HG02840 (cell line): ENCODE measurements at regions not wholly inside any gene's neighbourhood (a gene's known extent, or its start where the extent isn't known, plus 50 kb on each side); places are given as distances from the start of the nearest gene placed in this dataset.

Experiments used
- ATAC-seq: cut with Tn5 transposase; IDR thresholded peaks from one replicate; pipeline ENCODE4 v1.9.1; 2021; ENCODE audit warnings: mild to moderate bottlenecking, moderate library complexity, moderate number of reproducible peaks; ENCODE audit not compliant: unreplicated experiment, low FRiP score

DNA sequence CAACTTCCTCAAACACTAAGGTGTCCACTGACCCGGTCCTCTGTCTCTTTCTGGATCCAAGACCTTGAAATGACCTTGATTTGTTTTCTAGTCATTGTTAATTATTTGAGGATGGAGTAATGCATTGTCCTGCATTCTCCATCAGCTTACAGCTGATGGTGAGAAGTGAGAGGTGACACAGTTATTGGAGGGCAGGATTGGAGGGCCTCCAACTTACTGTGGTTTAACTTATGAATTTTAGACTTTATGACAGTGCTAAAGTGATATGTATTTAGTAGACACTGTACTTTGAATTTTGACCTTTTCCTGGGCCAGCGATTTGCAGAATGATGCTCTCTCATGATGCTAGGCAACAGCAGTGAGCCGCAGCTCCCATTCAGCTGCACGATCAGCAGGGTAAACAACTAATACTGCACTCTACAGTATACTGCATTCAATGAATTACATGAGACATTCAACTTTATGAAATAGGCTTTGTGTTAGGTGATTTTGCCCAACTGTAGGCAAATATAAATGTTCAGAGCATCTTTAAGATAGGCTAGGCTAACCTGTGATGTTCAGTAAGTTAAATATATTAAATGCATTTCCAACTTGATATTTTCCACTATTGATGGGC, 200.0 kb upstream of the MEX3C start:
- no peak for ATAC-seq

DNA sequence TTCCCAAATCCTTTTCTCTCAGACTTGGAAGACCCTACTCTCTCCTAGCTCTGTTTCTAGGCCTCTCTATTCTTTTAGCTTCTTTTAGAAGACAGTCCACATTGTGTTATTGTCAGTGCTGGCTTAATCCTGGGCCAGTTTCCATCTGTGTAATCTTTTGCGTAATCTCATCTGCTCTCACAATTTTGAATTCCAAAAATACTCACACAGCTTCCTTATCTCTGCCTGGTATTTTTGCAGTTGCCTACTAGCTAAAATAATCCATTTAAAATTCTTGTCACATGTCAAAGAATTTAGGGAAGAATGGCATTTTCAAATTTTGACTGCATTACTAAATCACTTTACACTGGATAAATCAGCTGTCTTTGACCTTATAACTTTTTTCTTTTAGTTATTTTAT, 200.6 kb upstream of the MEX3C start:
- ATAC-seq: no peak

DNA sequence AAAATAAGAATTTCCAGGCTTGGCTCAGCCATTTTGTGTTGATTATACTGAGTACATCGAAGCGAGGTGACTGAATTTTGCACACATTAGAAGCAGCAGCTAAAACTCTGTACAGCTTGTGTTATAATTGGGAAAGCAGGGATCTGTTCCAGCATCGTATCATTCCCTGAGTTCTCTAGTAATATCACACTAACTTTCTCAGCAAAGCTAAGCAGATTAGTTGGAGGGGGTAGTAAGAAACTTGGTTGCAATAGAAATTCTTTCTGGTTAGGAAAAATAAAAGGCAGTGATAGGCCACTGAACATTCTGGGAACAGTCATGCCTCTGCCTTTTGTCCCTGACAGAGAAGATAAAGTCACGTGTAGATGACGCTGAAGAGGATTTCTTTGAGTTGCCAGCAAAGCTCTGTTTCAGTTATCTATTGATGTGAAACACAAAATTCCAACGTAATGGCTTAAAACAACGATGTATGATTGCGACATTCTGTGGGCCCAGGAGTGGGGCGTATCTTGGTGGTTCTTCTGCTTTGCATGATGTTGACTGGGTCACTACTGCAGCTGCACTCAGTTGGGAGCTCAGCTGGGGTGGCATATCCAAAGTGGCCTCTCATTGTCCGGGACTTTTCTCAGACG, 202.1 kb upstream of the MEX3C start:
- ATAC-seq: no peak

DNA sequence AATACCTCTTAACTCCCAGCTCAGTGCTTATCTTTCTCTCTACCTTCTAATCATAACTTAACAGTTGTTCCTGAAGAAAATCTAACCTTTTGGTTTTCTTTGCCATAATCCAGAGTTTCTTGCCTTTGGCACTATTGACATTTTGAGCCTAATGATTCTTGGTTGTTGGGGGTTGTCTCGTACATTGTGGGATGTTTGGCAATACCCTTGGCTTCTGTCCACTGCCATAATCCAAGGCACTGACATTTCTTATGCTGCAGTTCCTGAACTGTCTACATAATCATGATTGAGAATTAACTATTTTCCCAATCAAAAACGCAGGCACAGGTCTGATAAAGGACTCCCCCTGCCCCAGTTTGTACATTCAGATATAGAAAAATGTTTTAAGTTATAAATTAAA, 203.2 kb upstream of the MEX3C start:
- no peak for ATAC-seq

DNA sequence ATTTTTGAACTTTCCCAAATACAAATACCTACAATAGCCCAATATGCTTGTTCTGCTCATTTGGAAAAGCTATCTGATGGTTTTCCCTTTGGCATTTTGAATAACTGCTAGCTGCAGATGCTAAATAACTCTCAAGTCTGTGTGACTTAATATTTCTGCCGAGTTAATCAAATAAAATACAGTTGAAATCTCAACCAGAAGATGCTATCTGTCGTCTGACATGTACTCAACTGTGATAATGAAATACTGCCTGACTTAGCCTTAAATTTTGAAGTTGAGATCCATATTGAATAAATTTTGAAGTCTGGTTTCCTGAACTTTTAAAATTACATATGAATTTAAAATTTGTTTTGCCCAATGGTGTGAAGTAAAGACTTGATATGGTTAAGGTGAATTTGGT, 204.4 kb upstream of the MEX3C start:
- ATAC-seq: no peak

DNA sequence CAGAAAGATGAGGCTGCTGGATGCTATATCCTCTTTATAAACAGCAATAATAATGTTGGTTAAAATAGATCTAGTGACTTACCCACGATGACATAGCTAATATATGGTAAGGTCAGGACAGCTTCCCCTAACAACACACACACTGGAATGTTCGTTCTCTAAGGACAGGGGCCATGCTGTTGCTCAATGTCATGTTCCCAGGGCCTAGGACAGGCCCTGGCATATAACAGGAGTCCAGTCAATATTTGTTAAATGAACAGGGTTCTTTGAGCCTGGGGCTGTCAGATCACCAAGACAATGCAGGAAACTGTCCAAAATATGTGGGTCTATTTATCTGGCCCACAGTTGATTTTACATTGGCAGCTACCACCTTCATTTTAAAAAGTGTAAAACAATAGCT, 207.1 kb upstream of the MEX3C start:
- ATAC-seq: no peak

DNA sequence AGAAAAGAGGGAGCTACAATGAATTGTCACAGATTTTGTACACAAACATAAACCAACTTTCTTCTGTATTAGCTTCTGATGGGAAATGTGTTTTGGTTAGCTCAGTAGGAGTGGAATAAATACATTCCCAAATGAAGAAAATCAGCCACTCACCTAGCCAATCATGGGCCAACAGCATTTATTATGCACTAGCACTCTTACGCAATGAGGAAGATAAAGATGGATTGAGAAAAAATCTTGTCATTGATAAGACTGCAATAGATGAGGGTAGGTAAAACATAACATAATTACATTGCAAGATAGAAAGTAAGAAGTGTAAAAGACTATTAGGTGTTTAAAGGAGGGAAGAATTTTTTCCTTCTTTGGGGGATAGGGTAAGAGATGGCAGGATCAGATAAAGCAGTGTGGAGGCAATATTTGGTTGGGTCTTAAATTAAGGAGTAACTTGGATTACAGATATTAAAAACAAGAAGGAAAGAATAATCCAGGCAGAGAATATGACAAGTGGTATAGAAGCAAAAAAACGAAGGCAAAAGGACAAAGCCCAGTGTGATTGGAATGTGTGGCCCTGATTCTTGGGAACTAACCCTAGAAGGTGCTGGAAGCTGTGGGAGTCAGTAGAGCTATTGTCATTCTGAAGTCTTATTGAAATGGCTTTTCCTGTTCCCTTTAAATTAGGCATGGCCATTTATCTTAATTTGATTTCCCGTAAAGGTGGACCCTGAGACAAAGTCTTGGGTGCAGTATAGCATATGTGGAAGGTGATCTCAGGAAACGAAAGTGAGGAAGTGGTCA, 208.4 kb upstream of the MEX3C start:
- ATAC-seq: no peak

DNA sequence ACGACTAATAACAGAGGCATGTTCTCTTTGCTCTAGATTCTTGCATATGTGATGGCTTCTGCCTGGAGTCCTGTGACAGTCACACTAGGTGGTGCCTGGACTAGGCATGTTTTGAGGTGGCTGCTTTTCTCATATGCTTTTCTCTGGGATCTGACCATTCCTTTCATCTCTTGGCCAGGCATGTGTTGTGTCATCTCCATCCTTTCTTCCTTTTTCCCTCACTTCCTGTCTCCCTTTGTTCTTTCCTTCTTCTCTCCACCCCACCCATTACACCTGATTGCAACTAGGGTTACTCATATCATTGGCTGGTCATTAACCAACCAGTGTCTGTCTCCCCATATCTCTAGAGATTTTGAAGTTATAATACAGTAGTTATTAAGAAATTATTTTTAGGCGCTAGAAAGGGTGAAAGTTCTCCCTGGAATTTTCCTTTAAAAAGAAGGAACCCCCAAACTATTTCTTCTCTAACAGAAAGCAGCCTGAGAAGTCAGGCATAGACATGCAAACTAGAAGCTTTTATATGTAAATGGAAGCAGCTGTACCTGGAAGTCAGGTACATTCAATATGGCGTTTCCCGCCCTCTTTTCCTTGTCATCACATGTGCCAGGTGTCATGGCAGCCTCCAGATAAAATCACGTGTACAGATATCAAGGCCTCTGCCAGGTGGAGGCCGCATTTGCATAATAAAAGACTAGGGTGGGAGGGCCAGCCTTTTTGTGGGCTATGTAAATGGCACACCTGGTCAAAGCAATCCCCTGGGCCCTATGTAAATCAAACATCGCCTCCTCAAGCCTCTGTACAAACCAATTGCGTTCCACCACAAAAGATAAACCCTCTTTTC, 220.4 kb upstream of the MEX3C start:
- ATAC-seq: no peak

DNA sequence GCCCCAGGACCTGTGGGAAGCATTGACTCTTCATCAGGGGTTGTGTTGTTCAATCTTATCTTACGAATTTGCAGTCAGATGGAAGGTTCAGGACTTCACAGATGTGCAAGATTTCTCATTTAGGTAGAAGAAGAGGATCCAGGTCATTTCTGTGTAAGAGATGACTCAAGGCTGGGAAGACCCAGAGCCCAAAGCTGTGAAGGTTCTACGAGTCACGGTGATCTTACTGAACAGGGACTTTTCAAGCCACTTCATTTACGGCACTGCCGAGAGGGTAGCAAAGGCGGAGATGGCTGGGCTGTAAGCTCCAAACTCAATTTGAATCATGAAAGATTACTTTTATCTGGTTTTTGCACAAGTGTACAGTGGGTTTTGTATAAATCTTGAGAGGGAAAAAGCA, 228.0 kb upstream of the MEX3C start:
- ATAC-seq: no peak

DNA sequence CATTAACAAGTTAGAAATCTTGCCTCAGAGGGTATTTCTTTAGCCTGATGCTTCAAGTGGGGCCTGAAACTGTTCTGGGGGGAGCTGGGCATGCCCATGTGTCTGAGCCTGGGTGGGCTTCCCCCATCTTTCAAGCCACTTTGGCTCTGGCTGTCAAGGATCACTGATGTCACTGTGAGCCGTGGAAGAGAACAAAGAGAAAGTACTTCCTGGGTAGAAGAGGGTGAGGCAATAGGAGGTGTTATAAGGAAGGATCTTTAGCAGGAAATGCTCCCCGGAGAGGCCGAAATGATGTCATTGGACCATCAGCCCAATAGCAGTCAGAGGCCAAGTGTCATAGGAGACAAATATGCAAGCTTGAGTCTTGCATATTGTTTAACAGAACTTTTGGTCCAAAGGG, 228.4 kb upstream of the MEX3C start:
- no peak for ATAC-seq

DNA sequence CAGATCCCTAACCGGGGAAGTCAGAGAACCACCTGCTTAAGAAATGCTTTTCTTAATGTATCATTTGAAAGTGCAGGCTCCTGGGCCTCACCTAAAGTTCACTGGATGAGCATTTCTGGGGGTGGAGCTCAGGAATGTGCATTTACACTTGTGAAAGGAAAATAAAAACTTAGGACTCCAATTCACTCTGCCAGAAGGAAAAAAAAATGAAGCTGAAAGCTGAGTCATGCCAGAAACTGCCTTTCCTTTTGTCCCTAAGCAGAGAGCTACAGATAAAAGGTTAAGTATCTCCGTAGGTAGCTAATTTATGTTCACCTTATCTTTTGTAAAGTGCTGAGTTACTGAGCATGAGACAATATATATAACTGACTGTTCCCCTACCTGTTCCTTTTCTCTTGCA, 229.5 kb upstream of the MEX3C start:
- ATAC-seq: no peak

DNA sequence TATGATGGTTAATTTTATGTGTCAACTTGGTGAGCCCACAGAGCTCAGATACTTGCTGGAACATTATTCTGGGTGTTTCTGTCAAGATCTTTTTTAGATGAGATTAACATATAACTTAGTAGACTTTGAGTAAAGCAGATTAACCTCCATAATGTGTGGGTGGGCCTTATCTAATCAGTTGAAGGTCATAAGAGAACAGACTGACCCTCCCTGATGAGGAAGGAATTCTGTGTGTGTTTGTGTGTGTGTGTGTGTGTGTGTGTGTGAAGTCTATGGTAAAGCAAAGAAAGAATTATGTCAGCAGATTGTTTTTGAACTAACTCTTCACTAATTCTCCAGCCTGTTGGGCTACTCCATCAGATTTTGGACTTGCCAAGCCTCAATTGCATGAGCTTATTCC, 232.2 kb upstream of the MEX3C start:
- ATAC-seq: no peak

DNA sequence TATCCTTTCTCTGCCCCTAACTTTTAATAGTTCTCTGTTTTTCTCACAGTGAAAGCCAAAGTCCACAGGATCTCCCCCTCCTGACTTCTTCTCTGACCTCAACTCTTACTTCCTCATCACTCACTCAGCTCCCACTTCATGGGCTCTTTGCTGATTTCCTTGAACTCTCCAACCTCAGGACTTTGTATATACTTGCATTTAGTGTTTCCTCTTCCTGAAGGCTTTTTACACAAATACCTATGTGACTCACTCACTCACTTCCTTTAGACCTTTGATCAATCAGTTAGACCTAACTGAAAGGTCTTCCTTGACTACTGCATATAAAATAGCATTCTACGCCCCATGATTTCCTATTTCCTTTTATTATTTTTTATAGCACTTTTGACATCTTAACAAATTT, 233.1 kb upstream of the MEX3C start:
- no peak for ATAC-seq

DNA sequence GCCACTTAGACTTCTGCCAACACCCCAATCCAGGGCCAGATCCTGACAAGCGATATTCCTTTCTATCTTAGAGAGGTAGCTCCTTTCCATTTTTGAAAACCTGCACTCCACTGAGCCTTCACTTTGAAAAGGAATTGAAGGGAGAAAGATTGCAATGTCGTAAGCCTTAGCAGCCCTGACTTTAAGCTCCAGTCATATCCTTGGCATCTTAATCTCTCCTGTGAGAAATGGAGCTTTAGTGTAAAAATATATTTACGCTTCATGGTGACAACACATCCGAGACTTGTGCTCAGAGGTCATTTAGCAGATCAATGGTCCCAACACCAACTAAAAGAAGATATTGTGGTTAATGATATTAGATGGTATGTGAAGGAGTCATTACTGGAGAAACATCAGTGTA, 235.8 kb upstream of the MEX3C start:
- no peak for ATAC-seq

DNA sequence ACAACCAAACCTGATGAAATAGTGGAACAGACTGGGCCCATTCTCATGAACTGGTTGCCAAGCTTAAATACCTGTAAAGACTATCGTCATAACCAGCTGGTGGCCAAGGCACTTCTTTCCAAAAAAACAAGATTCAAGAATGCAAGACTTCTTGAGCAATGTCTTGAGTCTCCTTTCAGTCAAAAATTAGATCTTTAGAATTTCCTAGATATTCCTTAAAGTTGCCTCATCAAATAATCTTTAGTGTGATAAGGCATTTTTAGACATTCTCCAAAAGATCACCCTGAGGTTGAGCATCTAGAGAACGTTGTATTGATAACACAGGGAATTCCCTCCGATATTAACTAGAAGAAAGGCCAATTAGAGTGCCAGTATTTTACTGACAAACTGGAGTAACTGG, 236.4 kb upstream of the MEX3C start:
- ATAC-seq: no peak

DNA sequence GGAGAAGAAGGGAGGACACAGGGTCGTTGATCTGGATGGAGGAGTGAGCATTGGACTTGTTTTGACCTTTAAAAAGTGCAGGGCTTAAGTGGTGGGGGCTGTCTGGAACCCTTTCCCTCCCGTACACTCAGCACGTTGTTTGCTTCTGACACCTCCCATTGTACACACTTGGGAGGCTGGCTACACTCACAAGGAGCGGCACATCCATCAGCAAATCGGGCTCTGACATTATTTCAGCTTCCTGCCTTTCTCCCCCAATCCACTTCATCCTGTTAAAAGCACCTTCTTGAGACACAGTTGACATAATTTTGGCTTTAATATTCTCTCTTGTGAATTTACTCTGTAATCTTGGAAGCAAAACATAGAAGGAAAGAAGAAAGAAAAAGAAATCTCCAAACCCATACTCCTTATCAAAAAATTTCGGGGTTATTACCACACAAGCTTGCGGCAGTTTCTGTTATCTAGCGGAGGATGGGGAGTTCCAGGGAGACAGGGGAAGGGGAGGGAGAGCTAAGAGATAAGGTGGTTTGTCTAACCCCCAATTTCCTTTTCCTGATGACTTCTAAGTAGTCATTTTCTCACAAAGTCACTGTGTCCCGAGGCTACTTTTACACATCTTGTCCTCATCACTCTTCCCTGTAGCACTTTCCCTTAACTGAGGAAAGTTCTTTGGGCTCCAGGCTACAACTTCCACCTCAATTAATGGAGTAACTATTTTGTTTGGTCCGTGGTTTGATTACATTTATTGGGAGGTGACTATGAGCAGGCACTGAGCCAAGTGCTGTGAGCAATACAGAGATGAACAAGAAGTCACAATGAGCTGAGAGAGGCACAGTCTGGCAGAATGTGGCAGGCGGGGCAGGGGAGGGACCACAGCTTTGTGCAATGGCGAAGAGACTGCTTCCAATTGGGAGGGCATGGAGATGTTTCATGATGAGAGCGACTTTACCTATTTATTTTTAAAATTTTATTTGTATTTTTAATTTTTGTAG, 240.1 kb upstream of the MEX3C start:
- ATAC-seq: no peak

DNA sequence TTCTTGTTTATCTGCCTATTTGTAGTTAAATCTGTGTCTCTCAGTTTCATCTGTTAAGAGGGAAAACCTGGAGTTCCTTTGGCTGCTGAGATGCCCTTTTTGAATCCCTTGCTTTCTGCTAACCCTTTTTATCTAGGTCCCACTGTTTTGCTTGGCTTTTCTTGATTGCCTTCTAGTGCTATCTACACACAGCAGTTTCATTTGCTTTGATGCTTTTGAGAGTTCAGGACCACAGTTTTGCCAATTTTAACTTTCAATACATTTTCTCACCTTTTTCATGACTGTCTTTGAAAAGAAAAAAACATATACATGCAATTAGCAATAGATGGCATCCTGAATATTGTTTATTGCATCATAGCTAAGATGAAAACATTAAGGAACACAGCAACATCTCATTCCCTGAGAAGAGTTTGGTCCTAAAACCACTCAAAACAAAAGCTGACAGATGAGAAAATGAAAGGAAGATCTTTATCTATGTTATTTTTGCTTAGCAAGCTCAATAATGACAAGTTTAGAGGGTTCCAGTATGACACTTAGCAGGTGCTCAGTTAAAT, 241.4 kb upstream of the MEX3C start:
- ATAC-seq: no peak

DNA sequence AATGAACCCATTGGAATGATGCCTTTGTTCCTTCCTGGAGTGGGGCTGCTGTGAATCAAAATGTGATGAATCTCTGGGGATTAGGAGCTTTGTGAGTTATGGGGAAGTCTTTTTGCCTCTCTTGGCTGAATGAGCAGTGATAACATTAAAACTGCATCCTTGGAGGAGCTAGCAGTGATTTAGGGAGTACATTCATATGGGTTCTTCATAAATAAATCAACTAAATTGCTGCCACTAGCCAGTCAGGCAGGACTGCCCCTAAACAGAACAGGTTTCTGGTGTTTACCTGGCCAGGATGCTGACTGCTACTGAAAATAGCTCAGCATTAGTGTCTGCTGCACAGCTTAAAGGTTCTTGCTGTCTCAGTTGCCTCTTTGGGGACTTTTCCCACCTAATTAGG, 244.5 kb upstream of the MEX3C start:
- no peak for ATAC-seq

DNA sequence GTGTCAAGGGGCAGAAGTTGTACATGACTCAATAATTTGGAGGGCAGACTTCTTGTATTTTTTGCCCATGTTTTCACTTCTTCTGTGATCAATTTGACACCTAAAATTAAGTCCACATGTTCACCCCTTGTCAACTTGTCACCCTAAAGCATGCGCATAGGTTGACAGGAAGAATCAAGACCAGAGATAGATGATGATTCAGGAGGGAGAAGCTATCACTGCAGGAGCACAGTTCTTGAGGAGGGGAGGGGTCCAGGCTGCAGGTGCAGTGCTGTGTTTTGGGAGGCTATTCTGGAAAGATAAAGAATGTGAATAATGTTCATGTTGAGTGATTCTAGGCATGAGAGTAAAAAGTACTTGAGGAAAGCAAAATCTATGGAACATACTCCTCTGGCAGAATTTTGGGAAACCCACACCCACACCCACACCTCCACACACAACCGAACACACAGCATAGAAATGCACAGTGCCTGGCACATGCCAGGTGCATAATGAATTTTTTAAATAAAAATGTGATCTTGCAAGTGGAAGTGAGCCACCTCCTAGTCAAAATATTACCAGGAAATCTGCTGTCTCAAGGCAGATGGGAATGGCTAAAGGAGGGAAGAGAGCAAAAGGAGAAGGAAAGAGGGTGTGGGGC, 249.2 kb upstream of the MEX3C start:
- ATAC-seq: no peak
